Retinal pigment epithelial cell (primary cell): ENCODE measurements at regions not wholly inside any gene's neighbourhood (a gene's known extent, or its start where the extent isn't known, plus 50 kb on each side); places are given as distances from the start of the nearest gene placed in this dataset.
A peak's percentile ranks its signal among the peaks of the same experiment; 100 is the strongest.

Source experiments
- DNase-seq: peaks from one replicate; pipeline ENCODE4 v3.0.0-alpha.2; 2010; ENCODE audit warnings: low read depth
- H3K4me3 ChIP-seq: 2 replicates; pipeline ENCODE4 v1.5.1; 2011; ENCODE audit warnings: mild to moderate bottlenecking, low read length, control low read depth, moderate library complexity
- TF ChIP-seq, protein P1 (sequence below): conservative IDR thresholded peaks from 2 replicates; pipeline ENCODE4 v1.5.1; 2011; ENCODE audit warnings: low read depth, low read length, control low read depth, inconsistent platforms

DNA sequence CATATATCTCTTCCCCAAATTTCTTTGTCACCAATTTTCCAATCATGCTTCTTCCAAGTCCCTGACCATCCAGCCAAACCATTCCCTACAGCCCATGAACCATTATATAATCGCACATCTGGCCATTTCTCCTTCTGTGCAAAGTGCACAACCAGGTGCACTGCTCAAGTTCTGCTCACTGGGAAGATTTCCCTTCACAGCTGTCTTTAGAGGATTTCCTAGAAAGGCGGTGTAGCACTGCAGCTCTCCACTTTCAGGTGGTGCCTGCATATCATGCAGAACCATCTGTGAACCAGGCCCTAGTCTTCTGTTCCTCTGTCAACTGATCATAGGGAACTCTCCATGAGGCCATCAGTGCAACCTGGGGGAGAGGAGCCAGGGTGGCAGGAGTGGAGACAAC is 95.0 kb upstream of the CABCOCO1 start:
- TF ChIP-seq, protein P1, sequence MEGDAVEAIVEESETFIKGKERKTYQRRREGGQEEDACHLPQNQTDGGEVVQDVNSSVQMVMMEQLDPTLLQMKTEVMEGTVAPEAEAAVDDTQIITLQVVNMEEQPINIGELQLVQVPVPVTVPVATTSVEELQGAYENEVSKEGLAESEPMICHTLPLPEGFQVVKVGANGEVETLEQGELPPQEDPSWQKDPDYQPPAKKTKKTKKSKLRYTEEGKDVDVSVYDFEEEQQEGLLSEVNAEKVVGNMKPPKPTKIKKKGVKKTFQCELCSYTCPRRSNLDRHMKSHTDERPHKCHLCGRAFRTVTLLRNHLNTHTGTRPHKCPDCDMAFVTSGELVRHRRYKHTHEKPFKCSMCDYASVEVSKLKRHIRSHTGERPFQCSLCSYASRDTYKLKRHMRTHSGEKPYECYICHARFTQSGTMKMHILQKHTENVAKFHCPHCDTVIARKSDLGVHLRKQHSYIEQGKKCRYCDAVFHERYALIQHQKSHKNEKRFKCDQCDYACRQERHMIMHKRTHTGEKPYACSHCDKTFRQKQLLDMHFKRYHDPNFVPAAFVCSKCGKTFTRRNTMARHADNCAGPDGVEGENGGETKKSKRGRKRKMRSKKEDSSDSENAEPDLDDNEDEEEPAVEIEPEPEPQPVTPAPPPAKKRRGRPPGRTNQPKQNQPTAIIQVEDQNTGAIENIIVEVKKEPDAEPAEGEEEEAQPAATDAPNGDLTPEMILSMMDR, result no peak
- no peak overlapping the region for H3K4me3 ChIP-seq
- DNase-seq, result no peak

DNA sequence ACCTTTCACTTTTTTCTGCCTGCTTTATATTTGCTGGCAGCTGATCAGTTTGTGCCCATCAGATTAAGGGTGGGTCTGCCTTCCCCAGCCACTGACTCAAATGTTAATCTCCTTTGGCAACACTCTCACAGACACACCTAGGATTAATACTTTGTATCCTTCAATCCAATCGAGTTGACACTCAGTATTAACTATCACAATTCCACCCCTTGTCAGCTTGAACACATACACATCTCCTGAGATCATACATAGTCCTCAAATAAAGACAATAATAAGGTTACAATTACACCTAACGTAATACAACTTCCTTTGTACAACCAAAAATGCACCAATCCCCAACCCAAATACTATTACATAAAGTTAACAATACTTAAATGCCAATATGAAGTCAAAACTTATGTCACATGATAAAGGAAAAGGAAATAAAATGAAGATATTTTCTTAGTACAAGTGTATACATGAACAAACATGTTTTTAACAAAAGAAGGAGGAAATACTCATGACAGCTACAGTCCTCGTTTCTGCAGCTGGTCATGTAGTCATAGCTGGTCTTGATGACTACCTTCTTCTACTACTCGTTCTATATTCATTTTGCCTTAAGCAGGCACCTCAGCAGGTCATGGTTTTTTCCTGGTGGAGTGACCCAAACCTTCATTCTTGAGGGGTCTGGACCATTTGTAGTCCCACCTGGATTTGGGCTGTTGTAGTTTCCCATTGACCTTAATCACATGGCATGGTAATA is 96.7 kb upstream of the CABCOCO1 start:
- H3K4me3 ChIP-seq, result no peak overlapping the region
- DNase-seq, result peak; percentile 39
- TF ChIP-seq, protein P1, result no peak

DNA sequence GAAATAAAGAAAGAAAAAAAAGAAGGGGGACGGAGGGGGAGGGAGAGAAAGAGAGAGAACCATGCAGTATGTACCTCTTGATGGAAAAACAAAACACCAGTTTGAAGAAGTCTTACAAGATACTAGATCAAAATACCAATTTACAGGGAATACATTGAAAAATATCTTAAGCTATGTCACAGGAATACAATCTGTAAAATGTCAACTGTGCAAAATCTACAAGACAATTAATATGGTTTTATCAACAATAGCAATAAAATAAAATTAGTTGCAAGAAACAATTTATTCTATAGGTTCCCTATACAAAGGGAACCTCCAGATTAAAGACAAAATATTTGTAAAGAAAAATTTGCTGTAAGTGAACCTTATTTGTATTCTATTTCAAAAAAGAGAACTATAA is 98.3 kb upstream of the CABCOCO1 start:
- TF ChIP-seq, protein P1, result no peak
- no peak for DNase-seq
- no peak overlapping the region for H3K4me3 ChIP-seq

DNA sequence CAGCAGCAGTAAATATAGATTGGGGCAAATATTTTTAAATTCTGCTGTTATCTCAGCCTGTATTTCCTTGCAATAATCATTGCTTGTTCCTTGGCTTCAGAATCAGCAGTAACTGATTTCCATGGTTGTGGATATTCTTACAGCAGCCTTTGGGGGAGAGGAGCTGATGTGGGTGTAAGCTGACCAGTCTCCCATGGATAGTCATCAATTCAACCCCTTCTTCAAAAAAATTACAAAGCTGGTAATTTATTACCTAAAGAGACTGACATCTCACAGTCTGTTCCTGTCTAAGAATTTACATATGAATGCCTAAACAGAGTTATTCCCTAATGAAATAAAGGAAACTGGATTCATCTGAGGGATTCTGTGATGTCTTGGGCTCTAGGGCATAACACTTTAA is 103.1 kb upstream of the CABCOCO1 start:
- H3K4me3 ChIP-seq, result no peak overlapping the region
- TF ChIP-seq, protein P1, result no peak
- no peak for DNase-seq

DNA sequence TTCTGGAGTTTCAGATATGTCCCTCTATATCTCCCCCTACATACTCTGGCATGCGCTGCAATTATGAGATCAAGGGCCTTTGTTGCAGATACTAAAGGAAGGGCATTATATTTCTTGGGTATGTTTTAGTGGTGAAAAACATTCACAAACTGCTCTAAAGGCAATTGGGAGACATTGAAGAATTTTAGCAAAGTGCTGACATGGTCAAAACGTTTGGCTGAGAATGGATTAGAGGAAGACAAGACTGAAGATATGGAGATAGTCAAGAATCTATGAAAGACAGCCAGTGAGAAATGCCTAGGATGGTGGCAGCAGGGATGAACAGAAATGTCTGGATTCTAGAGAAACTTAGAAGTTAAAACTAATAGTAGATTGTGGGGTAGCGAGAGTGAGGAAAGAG is 104.5 kb upstream of the CABCOCO1 start:
- no peak overlapping the region for H3K4me3 ChIP-seq
- DNase-seq, result no peak
- TF ChIP-seq, protein P1, result no peak

DNA sequence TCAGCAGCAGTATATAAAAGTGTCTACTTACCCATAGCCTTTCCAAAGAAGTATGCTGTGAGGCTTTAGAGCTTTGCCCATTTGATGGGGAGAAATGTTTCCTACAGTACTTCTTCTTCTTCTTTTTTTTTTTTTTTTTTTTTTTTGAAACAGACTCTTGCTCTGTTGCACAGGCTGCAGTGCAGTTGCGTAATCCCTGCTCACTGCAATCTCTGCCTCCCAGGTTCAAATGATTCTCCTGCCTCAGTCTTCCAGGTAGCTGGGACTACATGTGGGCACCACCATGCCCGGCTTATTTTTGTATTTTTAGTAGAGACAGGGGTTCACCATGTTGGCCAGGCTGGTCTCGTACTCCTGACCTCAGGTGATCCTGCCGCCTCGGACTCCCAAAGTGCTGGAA is 101.7 kb upstream of the TMEM26 start:
- H3K4me3 ChIP-seq, result no peak overlapping the region
- no peak for DNase-seq
- TF ChIP-seq, protein P1, result no peak

DNA sequence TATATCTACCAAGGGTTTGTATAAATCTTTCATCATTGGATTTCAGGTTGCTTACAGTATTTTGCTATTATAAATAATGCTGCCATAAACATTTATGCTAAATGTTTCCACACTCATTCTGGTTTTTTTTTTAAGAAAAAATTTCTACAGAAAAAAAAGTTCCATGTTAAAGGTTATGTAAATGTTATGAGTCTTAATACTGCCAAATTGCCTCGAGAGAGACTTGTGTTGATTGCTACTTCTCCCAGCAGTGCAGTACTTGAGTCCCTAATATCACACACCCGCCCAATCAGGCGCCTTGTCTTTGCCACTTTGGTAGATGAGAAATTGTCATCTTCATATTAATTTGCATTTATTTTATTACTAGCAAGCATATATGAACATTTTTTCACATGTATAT is 96.7 kb upstream of the TMEM26 start:
- TF ChIP-seq, protein P1, result no peak
- no peak overlapping the region for H3K4me3 ChIP-seq
- DNase-seq, result no peak
